ENCODE measurements at regions not wholly inside any gene's neighbourhood (a gene's known extent, or its start where the extent isn't known, plus 50 kb on each side); places are given as distances from the start of the nearest gene placed in this dataset.

DNA sequence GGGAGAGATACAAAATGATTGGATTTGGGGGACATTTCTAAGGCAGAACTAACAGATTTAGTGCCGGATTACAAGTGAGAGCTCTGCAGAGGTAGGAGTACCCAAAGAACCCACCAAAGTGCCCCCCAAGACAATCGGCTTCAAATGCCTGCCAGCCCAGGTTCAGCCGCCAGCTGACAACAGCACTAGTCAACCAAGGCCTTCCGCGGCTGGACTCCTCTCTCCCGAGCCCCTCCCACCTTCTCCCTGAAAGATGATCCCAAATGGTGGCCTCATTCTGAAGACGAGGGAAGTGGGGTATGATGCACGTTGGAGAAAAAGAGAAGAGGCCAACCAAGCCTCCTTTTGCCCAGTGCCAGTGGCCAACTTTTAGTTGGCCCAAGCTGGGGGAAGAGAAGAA, 210.4 kb upstream of the SLC30A5 start:
- intact Hi-C loops (cut with DNase I), result no loop called here
- H3K9ac ChIP-seq (ENCODE audit: low read length in 3 of 3), result no peak overlapping the region
- H3K4me3 ChIP-seq (ENCODE audit: low read length in 3 of 3), result no peak overlapping the region
- no peaks in the 10 kb centered on the region for H3K27me3 ChIP-seq (ENCODE audit: control insufficient read depth, insufficient read depth, low read length)
- no peak for FAIRE-seq
- TF ChIP-seq, protein P1, sequence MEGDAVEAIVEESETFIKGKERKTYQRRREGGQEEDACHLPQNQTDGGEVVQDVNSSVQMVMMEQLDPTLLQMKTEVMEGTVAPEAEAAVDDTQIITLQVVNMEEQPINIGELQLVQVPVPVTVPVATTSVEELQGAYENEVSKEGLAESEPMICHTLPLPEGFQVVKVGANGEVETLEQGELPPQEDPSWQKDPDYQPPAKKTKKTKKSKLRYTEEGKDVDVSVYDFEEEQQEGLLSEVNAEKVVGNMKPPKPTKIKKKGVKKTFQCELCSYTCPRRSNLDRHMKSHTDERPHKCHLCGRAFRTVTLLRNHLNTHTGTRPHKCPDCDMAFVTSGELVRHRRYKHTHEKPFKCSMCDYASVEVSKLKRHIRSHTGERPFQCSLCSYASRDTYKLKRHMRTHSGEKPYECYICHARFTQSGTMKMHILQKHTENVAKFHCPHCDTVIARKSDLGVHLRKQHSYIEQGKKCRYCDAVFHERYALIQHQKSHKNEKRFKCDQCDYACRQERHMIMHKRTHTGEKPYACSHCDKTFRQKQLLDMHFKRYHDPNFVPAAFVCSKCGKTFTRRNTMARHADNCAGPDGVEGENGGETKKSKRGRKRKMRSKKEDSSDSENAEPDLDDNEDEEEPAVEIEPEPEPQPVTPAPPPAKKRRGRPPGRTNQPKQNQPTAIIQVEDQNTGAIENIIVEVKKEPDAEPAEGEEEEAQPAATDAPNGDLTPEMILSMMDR (IDR thresholded peaks at IDR 0.05; ENCODE audit: borderline replicate concordance, extremely low read depth, insufficient read depth), result no peak
- no peaks in the 10 kb centered on the region for H3K36me3 ChIP-seq (ENCODE audit: control insufficient read depth in 2 of 3, insufficient read depth in 3 of 3, low read length in 3 of 3)
- H3K27ac ChIP-seq (ENCODE audit: low read depth in 2 of 2, low read length in 2 of 2), result no peak overlapping the region
- H3K4me1 ChIP-seq (ENCODE audit: control insufficient read depth in 2 of 3, insufficient read depth in 2 of 3, low read depth in 1 of 3, low read length in 3 of 3), result no peaks in the 10 kb centered on the region
- peak in 2 of 5 donors; percentile 13 to 21 for DNase-seq
- H3K9me3 ChIP-seq (ENCODE audit: control insufficient read depth in 2 of 3, insufficient read depth in 1 of 3, low read length in 3 of 3), result no peaks in the 10 kb centered on the region

DNA sequence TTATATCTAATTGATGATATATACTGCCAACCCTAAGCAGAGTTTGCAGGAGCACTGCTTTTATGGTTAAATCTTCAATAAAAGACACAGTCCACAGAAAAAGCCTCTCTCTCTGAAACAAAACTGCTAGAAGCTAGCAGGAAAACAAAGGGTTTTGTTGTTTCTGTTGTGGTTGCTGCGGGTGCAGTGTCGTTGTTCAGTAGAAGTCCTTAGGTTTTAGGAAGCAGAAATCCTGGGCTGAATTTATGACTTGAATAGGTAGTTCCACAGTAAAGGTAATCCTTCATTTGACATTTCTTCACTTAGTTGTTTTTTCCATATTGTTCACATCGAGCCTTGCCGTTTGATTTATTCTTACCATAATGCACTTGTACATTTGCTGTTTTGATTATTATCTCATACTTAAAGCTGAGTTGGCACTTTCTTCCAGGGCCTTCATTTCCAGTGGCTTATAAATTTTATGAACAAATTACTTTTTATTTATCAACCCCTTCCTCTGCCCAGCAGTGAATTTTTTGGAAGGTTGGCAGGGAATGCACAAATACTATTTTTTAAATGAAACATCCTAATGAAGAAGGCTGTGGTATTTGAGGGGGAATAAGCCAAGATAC, 209.6 kb upstream of the SLC30A5 start:
- intact Hi-C loops (cut with DNase I), result no loop called here
- no peak for FAIRE-seq
- H3K36me3 ChIP-seq (ENCODE audit: control insufficient read depth in 2 of 3, insufficient read depth in 3 of 3, low read length in 3 of 3), result no peaks in the 10 kb centered on the region
- no peak overlapping the region for H3K4me3 ChIP-seq (ENCODE audit: low read length in 3 of 3)
- no peaks in the 10 kb centered on the region for H3K4me1 ChIP-seq (ENCODE audit: control insufficient read depth in 2 of 3, insufficient read depth in 2 of 3, low read depth in 1 of 3, low read length in 3 of 3)
- DNase-seq, result no peak
- H3K9me3 ChIP-seq (ENCODE audit: control insufficient read depth in 2 of 3, insufficient read depth in 1 of 3, low read length in 3 of 3), result no peaks in the 10 kb centered on the region
- no peak overlapping the region for H3K27ac ChIP-seq (ENCODE audit: low read depth in 2 of 2, low read length in 2 of 2)
- no peaks in the 10 kb centered on the region for H3K27me3 ChIP-seq (ENCODE audit: control insufficient read depth, insufficient read depth, low read length)
- H3K9ac ChIP-seq (ENCODE audit: low read length in 3 of 3), result no peak overlapping the region
- TF ChIP-seq, protein P1 (IDR thresholded peaks at IDR 0.05; ENCODE audit: borderline replicate concordance, extremely low read depth, insufficient read depth), result no peak

DNA sequence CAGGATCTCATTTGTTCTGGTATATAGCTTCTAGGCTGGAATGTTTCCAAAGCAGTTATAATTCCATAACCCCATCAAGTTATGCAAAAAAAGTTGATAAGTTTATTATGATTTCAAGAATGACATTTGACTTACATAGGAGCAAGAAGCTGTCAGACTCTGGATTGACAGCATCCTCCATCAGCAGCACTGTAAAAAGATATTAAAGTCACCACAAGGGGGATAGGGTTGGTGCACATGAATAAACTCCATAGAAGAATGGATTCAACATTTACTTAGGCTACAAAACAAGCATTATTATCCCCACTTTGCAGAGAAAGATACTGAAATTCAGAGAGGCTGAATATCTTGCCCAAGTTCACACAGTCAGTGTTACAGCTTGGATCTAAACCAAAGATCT, 208.9 kb upstream of the SLC30A5 start:
- TF ChIP-seq, protein P1 (IDR thresholded peaks at IDR 0.05; ENCODE audit: borderline replicate concordance, extremely low read depth, insufficient read depth), result peak; percentile 14
- Histone ChIP-seq H3K9ac (ENCODE audit: low read length in 3 of 3) (no peak overlapping the region), H3K4me1 (ENCODE audit: control insufficient read depth in 2 of 3, insufficient read depth in 2 of 3, low read depth in 1 of 3, low read length in 3 of 3) (no peaks in the 10 kb centered on the region), H3K9me3 (ENCODE audit: control insufficient read depth in 2 of 3, insufficient read depth in 1 of 3, low read length in 3 of 3) (no peaks in the 10 kb centered on the region), H3K27ac (ENCODE audit: low read depth in 2 of 2, low read length in 2 of 2) (no peak overlapping the region), H3K36me3 (ENCODE audit: control insufficient read depth in 2 of 3, insufficient read depth in 3 of 3, low read length in 3 of 3) (no peaks in the 10 kb centered on the region), H3K27me3 (ENCODE audit: control insufficient read depth, insufficient read depth, low read length) (no peaks in the 10 kb centered on the region), H3K4me3 (ENCODE audit: low read length in 3 of 3) (no peak overlapping the region)
- peak; percentile 21 for FAIRE-seq
- DNase-seq, result peak in 1 of 5 donors; percentile 10
- intact Hi-C loops (cut with DNase I), result no loop called here

DNA sequence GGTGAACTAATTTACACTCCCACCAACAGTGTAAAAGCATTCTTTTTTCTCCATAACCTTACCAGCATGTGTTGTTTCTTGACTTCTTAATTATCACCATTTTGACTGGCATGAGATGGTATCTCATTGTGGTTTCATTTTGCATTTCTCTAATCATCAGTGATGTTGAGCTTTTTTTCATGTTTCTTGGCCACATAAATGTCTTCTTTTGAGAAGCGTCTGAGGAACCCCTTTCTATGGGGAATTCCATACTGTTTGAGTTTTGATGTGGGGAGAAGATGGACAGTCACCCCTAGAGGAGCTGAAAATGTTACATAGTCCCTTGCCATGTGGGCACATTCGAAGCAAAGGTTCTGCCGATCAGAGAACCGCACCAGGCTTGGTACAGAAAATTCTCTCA, 207.0 kb upstream of the SLC30A5 start:
- no peaks in the 10 kb centered on the region for H3K4me1 ChIP-seq (ENCODE audit: control insufficient read depth in 2 of 3, insufficient read depth in 2 of 3, low read depth in 1 of 3, low read length in 3 of 3)
- no peak overlapping the region for H3K4me3 ChIP-seq (ENCODE audit: low read length in 3 of 3)
- H3K36me3 ChIP-seq (ENCODE audit: control insufficient read depth in 2 of 3, insufficient read depth in 3 of 3, low read length in 3 of 3), result no peaks in the 10 kb centered on the region
- FAIRE-seq, result no peak
- no peak overlapping the region for H3K9ac ChIP-seq (ENCODE audit: low read length in 3 of 3)
- no peak overlapping the region for H3K27ac ChIP-seq (ENCODE audit: low read depth in 2 of 2, low read length in 2 of 2)
- intact Hi-C loops (cut with DNase I), result no loop called here
- no peaks in the 10 kb centered on the region for H3K27me3 ChIP-seq (ENCODE audit: control insufficient read depth, insufficient read depth, low read length)
- H3K9me3 ChIP-seq (ENCODE audit: control insufficient read depth in 2 of 3, insufficient read depth in 1 of 3, low read length in 3 of 3), result no peaks in the 10 kb centered on the region
- no peak for DNase-seq
- TF ChIP-seq, protein P1 (IDR thresholded peaks at IDR 0.05; ENCODE audit: borderline replicate concordance, extremely low read depth, insufficient read depth), result no peak

Data from kidney (tissue), 13 donors.